GM23248 (cell line): ENCODE measurements at regions not wholly inside any gene's neighbourhood (a gene's known extent, or its start where the extent isn't known, plus 50 kb on each side); places are given as distances from the start of the nearest gene placed in this dataset.
"Not testable (repeated sequence)": the region's sequence is repeated elsewhere in the genome, so short reads cannot be mapped to it uniquely, and the experiment has no call there.

ENCODE experiments used
- DNase-seq: peaks from one replicate; pipeline ENCODE4 v3.0.0-alpha.2; 2015
- H2AFZ ChIP-seq: fragments of 200-600 bp; sonication (generic); 2 replicates; pipeline ENCODE4 v1.6.1; 2016; ENCODE audit warnings: antibody characterized with exemption
- H3F3A ChIP-seq: fragments of 200-600 bp; sonication (generic); 2 replicates; pipeline ENCODE4 v1.6.1; 2016; ENCODE audit warnings: mild to moderate bottlenecking, antibody characterized with exemption, mixed run types; ENCODE audit not compliant: insufficient read depth
- H3K27ac ChIP-seq: fragments of 200-600 bp; sonication (generic); 2 replicates; pipeline ENCODE4 v1.5.1; 2016; ENCODE audit warnings: mild to moderate bottlenecking
- H3K27me3 ChIP-seq: fragments of 200-600 bp; sonication (generic); replicated peaks from 2 replicates; pipeline ENCODE4 v1.6.1; 2016; ENCODE audit warnings: mild to moderate bottlenecking; ENCODE audit not compliant: insufficient read depth
- H3K36me3 ChIP-seq: fragments of 200-600 bp; sonication (generic); 2 replicates; pipeline ENCODE4 v1.6.1; 2016; ENCODE audit warnings: low read depth, mild to moderate bottlenecking
- H3K4me1 ChIP-seq: fragments of 200-600 bp; sonication (generic); 2 replicates; pipeline ENCODE4 v1.6.1; 2016; ENCODE audit warnings: mild to moderate bottlenecking; ENCODE audit not compliant: insufficient read depth
- H3K4me2 ChIP-seq: fragments of 200-600 bp; sonication (generic); one replicate; pipeline ENCODE4 v1.6.1; 2016; ENCODE audit warnings: mild to moderate bottlenecking; ENCODE audit not compliant: unreplicated experiment
- H3K4me3 ChIP-seq: fragments of 200-600 bp; sonication (generic); 2 replicates; pipeline ENCODE4 v1.5.1; 2016; ENCODE audit warnings: mild to moderate bottlenecking
- H3K79me2 ChIP-seq: fragments of 200-600 bp; sonication (generic); 2 replicates; pipeline ENCODE4 v1.6.1; 2016; ENCODE audit warnings: mild to moderate bottlenecking; ENCODE audit not compliant: insufficient read depth
- H3K9ac ChIP-seq: fragments of 200-600 bp; sonication (generic); 2 replicates; pipeline ENCODE4 v1.6.1; 2016; ENCODE audit warnings: mild to moderate bottlenecking
- H3K9me2 ChIP-seq: fragments of 200-600 bp; sonication (generic); 2 replicates; pipeline ENCODE4 v1.6.1; 2016; ENCODE audit warnings: mixed run types, mild to moderate bottlenecking, moderate library complexity; ENCODE audit not compliant: insufficient read depth
- H3K9me3 ChIP-seq: fragments of 200-600 bp; sonication (generic); one replicate; pipeline ENCODE4 v1.6.1; 2017; ENCODE audit warnings: low read depth
- H4K20me1 ChIP-seq: fragments of 200-600 bp; sonication (generic); 2 replicates; pipeline ENCODE4 v1.6.0; 2016; ENCODE audit not compliant: insufficient read depth
- EZH2 ChIP-seq: fragments of 200-600 bp; sonication (generic); IDR thresholded peaks from 2 replicates; pipeline ENCODE4 v1.6.1; 2018; ENCODE audit warnings: antibody characterized with exemption, mild to moderate bottlenecking; ENCODE audit not compliant: insufficient read depth, poor library complexity, severe bottlenecking
- EZH2phosphoT487 ChIP-seq: fragments of 200-600 bp; sonication (generic); IDR thresholded peaks from 2 replicates; pipeline ENCODE4 v1.6.1; 2018; ENCODE audit warnings: antibody characterized with exemption, moderate library complexity, mild to moderate bottlenecking, low read depth; ENCODE audit not compliant: insufficient read depth
- WGBS, 2 experiments: methylation state at CpG; one replicate each; pipeline ENCODE4 v1.1.6; 2015 to 2017; ENCODE audit warnings: low lambda C conversion rate in 2 of 2, low coverage in 1 of 2; ENCODE audit errors: missing lambda C conversion rate in 2 of 2; 5-methylcytosine and 5-hydroxymethylcytosine counted together
- in situ Hi-C: fragments of 300-500 bp; cut with MboI; formaldehyde crosslinking; loops from 2 replicates; pipeline ENCODE4 v1.15.0; 2020

DNA sequence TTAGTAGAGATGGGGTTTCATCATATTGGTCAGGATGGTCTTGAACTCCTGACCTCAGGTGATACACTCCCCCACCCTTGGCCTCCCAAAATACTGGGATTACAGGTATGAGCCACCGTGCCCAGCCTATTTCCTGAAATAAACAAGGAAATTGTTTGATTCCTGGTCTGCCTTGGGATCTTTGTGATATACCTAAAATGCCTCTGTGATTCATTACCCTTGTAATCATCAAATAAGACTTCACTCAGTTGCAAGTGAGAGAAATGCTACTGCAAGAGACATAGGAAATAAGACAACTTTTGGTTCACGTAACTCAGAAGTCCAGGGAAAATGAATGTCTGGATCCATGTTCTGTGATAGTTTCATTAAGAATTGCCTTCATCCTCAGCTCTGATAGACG is 173.2 kb upstream of the MARCKS start:
- Histone ChIP-seq H3K9ac (no peak overlapping the region), H2AFZ (no peak overlapping the region), H3K9me3 (no peaks in the 10 kb centered on the region), H4K20me1 (no peaks in the 10 kb centered on the region), H3K4me1 (no peaks in the 10 kb centered on the region), H3K27me3 (no peaks in the 10 kb centered on the region), H3F3A (no peaks in the 10 kb centered on the region), H3K9me2 (no peaks in the 10 kb centered on the region), H3K4me3 (no peak overlapping the region), H3K4me2 (no peak overlapping the region), H3K36me3 (no peaks in the 10 kb centered on the region), H3K27ac (no peak overlapping the region), H3K79me2 (no peaks in the 10 kb centered on the region)
- DNase-seq, result no peak
- 80 to 83% methylated on average over 3 of the region's 3 CpGs for WGBS, 2 experiments
- in situ Hi-C loops, result no loop called here
- no peak for TF ChIP-seq EZH2
- TF ChIP-seq EZH2phosphoT487, result no peak

DNA sequence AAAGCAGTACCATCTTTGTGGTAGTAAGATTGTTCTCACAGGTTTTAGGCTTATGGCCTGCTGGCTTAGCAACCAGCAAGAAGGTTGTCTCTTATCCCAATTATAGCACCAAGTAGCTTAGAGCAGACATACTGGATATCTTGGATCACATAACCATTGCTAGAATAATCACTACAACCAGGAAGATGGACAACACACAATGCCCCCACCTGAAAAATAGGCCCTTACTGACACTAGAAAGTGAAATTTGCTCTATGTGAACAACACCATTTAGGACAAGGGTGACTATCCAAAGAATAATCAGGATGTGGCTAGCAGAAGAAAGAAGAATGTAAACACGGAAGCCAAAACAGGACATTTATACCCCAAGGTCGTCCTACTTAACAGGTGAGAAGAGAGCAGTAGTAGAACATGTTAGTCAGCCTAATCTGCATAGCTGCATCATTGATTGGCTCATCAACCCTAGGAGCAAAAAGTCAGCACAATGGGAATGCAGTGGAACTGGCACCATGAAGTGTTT is 172.7 kb upstream of the MARCKS start:
- no peak overlapping the region for H3K4me2 ChIP-seq
- in situ Hi-C loops, result no loop called here
- H3K9me2 ChIP-seq, result no peaks in the 10 kb centered on the region
- no peak overlapping the region for H2AFZ ChIP-seq
- H4K20me1 ChIP-seq, result no peaks in the 10 kb centered on the region
- no peaks in the 10 kb centered on the region for H3K27me3 ChIP-seq
- no peaks in the 10 kb centered on the region for H3F3A ChIP-seq
- H3K36me3 ChIP-seq, result no peaks in the 10 kb centered on the region
- H3K9ac ChIP-seq, result no peak overlapping the region
- 61 to 63% methylated on average over 2 of the region's 2 CpGs for WGBS, 2 experiments
- DNase-seq, result peak; percentile 5
- H3K4me3 ChIP-seq, result no peak overlapping the region
- H3K9me3 ChIP-seq, result no peaks in the 10 kb centered on the region
- H3K79me2 ChIP-seq, result no peaks in the 10 kb centered on the region
- H3K27ac ChIP-seq, result no peak overlapping the region
- TF ChIP-seq EZH2 (no peak), EZH2phosphoT487 (no peak)
- H3K4me1 ChIP-seq, result no peaks in the 10 kb centered on the region

DNA sequence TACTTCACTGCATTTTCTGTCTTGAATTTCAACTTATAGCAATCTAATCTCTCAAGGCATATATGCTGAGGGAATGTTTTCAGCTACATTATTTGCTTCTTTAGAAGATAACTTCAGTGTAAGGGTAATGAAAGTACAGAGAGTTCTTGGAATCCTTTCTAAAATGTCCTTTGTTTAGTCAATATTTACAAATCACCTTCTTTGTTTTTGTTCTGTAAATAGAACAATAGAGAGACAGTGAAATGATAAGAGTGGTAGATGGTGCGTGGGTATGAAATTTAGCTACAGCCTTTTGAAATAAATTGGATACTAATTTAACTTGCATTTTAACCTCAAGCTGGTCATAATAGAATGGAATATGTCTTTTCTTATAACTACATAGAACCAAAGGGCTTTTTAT is 171.1 kb upstream of the MARCKS start:
- Histone ChIP-seq H2AFZ (no peak overlapping the region), H3K27ac (no peak overlapping the region), H3K9ac (no peak overlapping the region), H3K36me3 (no peaks in the 10 kb centered on the region), H3K4me3 (no peak overlapping the region), H3K9me3 (no peaks in the 10 kb centered on the region), H3K9me2 (no peaks in the 10 kb centered on the region), H3K27me3 (no peaks in the 10 kb centered on the region), H3K79me2 (no peaks in the 10 kb centered on the region), H3K4me2 (no peak overlapping the region), H3F3A (no peaks in the 10 kb centered on the region), H3K4me1 (peaks cover 9% of the 10 kb centered on the region), H4K20me1 (no peaks in the 10 kb centered on the region)
- in situ Hi-C loops, result no loop called here
- DNase-seq, result no peak
- WGBS, 2 experiments, result 95 to 96% methylated on average over 1 of the region's 1 CpG
- no peak for TF ChIP-seq EZH2phosphoT487
- no peak for TF ChIP-seq EZH2

DNA sequence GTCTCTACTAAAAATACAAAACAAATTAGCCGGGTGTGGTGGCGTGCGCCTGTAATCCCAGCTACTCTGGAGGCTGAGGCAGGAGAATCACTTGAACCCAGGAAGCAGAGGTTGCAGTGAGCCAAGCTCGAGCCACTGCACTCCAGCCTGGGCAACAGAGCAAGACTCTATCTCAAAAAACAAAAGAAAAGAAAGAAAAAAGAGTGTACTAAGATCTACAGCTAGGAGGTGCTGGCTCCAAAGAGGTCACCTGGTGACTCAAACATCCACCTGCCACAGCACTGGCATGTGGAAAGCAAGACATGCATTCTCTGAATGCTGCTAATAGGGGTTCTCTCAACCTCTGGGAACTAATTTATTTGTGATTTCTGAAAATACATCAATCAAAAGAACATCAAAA is 167.5 kb upstream of the MARCKS start:
- not testable (repeated sequence) for H3K9ac ChIP-seq, DNase-seq, H3K27ac ChIP-seq, H3K27me3 ChIP-seq, H3K9me2 ChIP-seq, H3K36me3 ChIP-seq, H3K9me3 ChIP-seq, H3K4me3 ChIP-seq, H3F3A ChIP-seq, H2AFZ ChIP-seq, H3K4me2 ChIP-seq, H3K79me2 ChIP-seq, H4K20me1 ChIP-seq
- WGBS, 2 experiments, result 95 to 98% methylated on average over 4 of the region's 4 CpGs
- H3K4me1 ChIP-seq, result peaks cover 21% of the 10 kb centered on the region
- in situ Hi-C loops, result loop anchor here (10.0 kb wide), 1 partner anchor 165 kb away; the partner anchor contains the start of gene MARCKS
